GOT3 (cell line): ENCODE measurements at regions not wholly inside any gene's neighbourhood (a gene's known extent, or its start where the extent isn't known, plus 50 kb on each side); places are given as distances from the start of the nearest gene placed in this dataset.

Source experiments
- DNase-seq: peaks from one replicate; lab custom pipeline; 2025; ENCODE audit warnings: mixed read lengths; lab: John Stamatoyannopoulos, UW

DNA sequence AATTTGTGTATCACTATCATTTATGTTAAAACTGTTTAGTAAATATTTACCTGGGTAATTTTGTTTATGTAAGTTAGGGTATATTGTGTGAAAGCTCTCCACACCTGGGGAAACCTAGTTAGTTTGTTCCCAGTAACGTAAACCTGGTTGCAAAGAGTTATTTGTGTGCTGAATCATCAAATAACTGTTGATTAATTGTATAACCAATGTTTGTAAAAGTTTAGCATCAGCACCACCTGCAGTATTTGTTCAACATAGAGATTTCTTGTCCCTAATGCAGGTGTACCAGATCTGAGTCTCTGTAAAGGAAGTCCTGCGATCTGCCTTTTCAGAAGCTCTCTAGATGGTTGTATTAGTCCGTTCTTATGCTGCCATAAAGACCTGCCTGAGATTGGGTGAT is 440.4 kb downstream of the COL12A1 start:
- no peak for DNase-seq

DNA sequence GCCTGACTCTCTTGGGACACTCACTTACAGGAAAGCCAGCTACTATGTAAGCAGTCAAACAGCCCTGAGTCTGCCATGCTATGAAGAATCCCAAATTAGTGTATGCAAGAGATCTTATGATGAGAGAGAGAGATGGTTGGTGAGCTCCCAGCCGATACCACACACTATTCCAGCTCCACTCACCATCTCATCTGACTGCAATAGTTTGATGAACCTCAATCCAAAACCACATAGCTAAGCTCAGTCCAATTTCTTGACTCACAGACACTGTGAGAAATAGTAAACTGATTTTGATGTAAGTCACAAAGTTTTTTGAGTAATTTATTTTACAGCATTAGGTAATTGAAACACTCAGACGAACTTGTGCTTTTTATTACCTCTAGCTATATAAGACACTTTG is 441.4 kb downstream of the COL12A1 start:
- no peak for DNase-seq

DNA sequence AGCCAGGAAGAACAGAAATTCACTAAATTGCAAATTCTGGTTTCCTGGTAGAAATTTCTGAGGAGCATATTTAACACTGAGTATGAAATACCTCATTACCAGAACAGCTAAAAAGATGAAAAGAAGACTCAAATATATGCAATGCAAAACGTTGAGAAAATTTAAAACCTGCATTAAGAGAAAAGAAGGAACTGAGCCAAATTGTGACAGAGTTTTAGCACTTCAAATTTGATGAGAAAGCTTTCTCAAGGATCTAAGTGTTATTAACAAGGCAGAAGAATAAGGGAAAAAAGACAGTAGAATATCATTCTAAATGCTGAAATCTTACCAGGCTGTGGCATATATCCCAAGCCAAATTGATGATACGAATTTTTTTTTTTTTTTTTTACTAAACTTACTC is 443.0 kb downstream of the COL12A1 start:
- DNase-seq, result no peak

DNA sequence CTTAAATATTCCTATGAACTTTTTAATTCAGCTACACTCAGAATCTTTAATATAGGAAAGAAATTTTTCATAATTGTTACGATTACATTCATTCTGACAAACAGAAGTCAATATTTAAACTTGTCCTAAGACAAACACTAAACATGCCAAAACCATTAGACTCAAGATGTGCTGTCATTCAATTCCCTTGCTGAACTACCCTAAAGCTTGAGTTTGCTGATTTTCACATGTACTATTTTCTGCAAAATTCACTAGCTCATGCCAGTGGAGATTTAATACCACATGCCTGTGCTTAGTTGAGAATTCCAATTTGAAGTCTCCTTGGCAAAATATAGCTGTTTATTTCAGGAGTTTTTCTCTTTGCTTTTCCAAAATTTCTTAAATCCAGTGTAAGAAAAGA is 448.0 kb downstream of the COL12A1 start:
- DNase-seq, result no peak

DNA sequence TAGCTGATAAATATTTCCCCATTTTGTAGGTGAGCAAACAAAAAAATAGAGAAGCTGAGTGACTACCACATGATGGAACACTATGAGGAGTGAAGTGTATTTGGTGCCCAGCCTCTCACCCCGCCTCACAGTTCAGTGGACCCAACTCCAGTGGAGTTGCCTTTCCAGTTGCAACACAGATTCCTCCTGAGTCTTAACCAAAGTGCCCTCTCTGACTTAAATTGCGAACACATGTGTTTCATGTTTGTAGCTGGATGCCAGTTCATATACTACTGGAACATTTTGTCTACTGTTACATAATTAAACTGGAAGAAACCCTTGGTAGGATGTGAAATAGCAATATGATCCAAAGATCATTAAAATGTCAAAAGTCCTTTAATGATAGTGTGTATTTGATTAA is 448.9 kb downstream of the COL12A1 start:
- no peak for DNase-seq

DNA sequence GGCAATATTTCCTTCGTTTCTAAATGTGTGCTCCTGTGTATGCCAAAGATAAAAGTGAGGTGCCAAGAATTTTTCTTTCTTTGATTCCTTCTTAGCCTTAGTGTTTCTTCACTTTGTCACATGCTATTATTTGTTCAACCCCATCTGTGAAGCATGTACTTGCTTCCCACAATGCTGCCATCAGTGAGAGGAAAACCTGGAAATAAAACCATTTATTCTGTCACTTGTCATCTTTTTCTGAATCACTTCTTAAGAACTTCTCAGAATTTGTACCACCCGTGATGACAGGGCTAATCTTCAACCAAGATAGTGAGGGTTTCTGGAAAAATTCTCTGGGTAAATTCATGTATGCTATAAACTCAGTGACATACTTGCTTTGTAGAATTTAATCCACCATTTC is 450.1 kb downstream of the COL12A1 start:
- DNase-seq, result no peak

DNA sequence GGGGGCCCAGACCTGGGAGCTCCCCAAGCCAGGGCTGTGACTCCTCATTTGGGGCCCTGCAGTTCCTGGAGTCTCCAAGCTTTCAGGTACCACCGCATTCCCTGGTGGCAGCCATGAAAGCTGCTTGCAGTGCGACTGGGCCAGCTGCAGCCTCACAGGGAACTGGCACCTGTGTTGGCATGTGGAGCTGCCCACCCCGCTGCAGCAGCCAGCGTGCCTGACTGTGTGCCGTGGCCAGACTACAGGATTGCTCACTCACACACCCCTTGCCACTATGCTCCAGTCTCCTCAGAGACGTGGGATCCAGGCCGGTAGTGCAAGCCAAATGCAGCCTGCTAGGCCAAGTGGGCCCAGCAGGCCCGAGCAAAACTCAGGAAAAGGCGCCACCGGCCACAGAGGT is 450.7 kb downstream of the COL12A1 start:
- no peak for DNase-seq

DNA sequence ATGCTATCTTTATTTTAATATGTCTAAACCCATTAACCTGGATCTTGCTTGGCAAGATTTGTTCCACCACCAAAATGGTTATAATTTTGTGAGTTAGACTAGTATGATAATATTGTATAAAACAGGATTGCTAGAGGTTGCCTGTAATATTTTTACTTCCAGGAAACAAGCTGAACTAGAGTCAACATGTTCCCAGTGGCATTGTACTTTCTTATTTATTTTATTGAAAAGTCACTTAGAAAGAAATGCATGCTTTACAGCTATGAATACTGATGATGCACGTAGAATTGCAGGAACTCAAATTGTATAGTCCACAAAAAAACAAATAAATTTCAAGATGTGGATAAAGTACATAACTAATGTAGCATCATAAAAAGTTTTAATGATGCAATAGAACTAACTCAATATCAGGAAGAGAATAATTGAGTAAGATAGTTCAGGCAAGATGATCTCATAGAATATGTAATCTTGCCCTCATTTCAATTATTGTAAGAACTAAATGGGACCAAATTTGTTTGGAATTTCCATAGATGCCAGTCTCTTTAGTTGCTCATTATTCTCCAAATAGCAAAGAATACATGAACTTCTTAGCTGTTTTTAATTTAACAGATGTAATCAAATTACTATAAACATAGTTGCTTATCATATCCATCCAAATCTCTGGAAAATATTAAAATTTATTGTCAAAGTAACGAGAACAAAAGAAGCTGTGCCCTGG is 451.8 kb downstream of the COL12A1 start:
- DNase-seq, result no peak

DNA sequence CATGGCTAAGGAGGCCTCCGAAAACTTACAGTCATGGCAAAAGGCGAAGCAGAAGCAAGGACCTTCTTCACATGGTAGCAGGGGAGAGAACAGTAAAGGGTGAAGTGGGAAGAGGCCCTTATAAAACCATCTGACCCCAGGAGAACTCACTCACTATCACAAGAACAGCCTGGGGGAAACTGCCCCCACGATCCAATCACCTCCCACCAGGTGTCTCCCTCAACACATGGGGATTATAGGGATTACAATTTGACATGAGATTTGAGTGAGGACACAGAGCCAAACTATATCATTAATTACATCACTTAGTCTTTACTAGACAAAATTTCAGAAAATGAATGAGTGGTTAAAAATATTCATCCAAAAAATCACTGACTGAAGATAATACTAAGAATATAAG is 453.6 kb downstream of the COL12A1 start:
- no peak for DNase-seq

DNA sequence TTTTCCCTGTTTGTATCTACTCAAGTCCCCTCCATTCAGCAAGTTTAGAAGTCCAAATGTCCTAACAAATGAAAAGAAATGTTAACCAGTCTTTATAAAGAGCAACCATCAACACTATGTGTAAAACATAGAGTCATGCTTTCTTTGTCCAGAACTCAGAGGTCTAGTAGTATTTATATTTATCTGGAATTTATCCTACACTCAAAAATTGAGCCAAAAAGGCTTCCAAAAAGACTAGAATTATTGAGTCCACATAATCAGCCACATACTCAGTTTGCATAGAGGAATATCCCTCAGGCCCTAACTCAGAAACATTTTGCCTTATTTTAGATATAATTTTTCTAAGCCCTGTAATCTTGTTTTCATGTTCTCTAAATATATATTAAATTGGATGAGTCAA is 455.0 kb downstream of the COL12A1 start:
- no peak for DNase-seq

DNA sequence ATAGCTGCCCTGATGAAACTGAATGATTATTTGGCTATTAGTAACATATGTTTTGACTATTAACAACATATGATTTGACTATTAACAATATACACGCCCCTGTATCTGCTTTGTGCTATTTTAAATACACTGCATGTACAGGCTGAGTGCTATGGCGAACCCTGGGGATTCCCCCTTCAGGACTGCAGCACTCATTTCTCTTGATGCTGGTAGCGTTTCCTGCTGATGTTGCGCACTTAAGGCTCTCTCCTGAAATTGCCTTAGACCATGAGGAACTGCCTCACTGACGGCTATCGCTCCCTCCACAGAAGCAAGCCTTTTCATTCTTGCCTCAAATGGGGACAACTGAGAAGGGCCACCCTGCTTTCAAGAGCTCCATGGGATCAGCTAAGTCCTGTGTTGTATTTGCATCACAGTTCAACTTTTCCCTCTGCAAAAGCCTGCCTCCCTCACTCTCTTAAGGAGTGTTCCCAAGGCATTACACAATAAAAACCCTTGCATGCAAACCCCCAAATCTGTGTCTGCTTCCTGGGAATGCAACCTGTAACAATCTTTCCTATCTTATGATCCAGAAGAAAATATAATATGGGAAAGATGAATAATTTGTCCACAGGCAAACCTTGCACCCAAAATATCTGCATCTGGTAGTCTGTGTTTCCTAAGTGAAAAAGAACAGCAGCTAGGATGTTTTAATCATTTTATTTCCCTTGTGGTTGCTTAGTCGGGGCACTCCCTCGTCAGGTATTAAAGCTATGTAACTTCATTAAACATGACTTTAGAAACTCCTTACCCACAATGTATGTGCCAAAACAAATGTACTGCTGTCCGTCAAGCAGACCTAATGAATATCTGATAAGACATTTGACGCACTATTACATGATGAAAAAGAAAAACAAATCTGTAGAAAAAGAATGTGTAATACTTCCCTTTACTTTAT is 456.4 kb downstream of the COL12A1 start:
- no peak for DNase-seq

DNA sequence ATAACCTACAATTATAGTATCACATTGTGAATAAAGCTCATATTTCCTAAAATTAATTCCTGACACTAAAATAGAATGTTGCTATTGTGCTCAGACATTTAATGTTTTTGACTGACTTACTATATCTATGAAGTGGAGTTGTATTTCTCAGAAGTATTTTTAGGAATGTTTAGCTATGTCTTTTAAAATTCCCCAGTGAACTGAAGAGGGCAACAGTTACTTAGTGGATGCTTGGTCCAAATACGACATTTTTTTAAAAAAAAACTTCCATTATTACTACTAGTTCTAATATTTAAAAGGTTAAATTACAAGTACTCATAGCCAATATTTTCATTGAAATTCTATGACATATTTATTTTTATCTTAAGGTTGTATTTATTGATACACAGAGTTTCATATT is 460.2 kb downstream of the COL12A1 start:
- DNase-seq, result no peak

DNA sequence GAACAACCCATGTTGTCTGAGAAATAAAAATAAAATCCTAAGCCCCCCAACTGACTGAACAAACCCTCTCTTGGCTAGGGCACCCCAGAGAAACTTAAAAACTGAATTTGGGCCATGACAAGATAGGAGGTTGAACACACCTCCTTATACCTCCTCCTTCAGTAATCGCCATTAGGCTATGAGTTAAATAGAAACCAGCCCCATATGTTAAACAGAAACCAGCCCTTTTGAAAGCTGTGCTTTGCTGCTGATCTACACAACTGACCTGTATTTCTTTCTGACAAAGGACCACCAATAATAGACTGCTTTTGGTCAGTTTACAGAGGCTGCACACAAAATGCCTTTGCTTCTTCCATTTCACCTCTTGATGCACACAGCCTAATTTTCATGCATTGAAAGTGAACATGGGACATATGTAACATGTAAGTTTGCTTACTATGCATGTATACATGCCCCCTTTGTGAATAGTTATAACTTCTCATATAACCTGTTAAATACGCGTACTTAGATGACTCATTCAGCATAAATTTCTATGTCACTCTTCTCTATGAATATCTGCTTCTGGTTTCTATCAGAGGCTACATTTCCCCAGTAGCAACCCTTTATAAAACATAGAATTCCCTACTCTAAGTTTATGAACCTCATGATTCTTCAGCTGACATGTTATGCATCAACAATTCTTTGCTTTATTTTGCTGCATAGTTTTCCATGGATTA is 462.9 kb downstream of the COL12A1 start:
- no peak for DNase-seq

DNA sequence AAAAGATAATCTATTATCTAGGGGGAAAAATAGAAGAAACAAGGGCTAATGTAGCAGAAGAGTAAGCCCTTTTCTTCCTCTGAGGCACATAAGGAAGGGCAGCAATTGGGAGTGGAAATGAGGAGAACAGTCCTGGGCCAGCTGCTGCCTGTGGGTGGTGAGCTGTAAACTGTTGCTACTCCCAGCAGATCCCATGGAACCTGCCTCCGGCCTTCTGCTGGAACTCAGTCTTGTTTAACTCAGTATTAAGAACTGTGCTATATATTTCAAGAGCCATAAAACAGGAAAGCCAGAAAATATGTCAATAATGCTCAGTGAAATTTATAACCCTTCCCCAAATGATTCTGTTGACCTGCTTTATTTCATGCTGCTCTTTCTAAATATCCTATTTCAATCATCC is 464.2 kb downstream of the COL12A1 start:
- no peak for DNase-seq

DNA sequence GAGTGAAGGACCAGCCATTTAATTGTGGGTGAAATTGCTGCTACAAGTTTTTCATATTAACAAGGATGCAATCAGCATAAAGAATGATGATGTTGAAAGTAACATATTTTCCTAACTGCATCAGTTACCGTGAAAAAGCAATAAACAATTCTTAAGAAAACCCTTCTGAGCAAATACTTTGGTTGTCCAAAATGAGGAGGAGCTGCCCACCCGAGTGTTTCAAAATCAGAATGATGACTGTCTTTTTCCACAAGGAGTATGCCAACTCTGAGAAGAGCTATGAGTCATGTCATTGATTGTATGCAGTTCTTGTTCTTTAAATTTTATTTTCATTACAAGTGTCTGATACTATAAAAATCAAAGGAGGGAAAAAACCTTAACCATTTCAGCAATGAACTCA is 470.5 kb downstream of the COL12A1 start:
- peak; percentile 7 for DNase-seq

DNA sequence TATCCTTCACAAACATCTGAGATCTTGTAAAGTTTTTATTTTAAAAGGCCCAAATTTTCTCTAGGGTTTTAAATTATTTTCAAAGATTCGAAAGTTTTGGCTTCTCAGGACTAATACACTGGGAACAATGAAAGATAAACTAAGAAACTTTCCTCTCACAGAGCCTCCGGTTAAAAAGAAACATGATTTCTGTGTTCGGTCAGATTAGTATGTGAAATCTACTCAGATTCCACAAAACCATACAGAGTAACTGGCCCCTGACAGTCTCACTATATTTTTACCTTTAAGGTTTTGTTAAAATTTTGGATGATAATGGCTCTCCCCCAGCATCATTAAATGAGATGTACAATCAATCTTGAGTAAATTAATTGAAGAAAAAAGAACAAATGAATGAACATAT is 471.0 kb downstream of the COL12A1 start:
- no peak for DNase-seq

DNA sequence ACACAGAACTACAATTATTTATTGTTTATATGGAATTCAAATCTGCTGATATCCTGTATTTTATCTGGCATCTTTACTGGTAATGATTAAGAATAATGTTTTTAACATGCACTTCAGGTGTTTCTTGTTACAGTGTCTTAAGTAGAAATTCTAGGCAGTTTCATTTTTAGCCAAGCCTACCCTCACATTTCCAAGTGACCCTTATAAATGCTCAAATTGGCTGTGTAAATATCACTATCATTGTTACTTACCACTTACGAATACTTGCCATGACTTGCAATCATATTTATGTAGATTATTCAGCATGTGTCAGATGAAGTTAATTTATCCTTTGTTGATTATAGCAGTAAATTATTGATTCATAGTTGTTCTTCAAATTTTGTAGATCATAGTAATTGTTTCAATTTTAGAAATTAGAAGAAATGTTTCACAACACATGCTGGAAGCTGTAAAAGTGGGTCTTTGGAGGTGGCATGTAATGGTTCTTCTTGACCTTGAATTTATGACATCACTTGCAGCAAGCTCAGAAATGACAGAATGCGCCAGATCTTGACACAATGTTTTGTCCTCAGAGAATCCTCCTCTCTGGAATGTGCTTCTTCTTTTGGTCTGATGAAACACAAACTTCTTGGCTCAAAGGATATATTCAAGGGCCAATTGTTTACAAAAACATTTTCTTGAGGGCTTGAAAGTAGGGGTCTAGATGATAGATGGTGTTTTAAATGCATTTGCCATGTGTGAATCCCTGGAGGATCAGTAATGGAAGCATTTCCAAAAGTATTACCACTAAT is 471.8 kb downstream of the COL12A1 start:
- DNase-seq, result no peak

DNA sequence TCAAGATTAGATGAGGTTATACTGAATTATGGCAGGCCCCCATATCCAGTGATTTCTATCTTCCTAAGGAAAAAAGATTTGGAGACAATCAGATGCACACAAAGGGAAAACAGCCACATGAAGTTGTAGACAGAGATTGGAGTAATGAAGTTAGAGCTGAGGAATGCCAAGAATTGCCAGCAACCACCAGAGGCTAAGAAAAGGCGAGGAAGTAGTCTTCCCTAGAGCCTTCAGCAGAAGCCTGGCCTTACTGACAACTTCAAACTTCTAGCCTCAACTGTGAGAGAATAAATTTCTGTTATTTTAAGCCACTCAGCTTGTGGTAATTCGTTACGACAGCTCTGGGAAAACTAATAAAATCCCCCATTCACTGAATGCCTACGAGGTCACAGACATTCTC is 473.9 kb downstream of the COL12A1 start:
- no peak for DNase-seq

DNA sequence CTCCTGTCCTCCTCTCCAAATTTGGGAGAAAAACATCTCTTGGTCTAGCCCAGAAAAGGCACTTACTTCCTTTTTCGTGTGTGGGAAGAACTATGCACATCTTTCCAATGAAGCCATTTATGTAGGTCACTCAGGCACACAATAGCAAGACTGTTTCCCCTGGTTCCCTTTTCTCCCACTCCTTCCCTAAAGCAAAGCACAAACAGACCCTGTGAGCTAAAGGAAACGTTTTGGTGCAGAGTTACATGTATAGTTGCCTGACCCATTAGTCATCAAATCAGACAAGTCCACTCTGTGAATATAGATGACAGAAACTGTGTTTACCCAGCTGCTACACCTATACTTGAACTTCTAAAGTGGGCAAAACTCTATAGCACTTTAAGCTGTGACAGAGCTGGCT is 474.6 kb downstream of the COL12A1 start:
- DNase-seq, result no peak

DNA sequence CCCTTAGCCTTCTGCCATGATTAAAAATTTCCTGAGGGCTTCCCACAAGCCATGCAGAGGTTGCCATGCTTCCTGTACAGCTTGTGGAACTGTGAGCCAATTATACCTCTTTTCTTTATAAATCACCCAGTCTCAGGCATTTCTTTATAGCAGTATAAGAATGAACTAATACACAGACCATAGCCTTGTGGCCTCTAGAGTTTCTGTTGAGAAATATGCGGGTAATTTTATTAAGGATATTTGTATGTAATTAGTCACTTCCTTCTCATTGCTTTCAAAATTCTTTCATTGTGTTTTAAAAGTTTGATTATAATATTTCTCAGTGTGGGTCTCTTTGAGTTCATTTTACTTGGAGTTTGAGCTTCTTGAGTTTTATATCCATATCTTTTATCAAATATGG is 484.9 kb downstream of the COL12A1 start:
- DNase-seq, result no peak

DNA sequence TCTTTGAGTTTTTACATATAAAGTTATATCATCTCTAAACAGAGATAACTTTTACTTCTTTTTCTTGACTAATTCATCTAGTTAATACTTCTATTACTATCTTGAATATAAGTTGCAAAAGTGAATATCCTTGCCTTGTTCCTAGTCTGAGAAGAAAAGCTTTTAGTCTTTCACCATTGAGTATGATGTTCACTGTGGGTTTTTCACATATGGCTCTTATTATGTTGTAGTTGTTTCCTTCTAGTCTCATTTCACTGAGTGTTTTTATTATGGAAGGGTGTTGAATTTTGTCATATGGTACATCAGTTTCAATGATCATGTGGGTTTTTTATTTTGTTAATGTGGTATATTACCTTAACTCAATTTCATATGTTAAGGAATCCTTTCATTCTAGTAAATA is 488.3 kb downstream of the COL12A1 start:
- no peak for DNase-seq
